ENCODE measurements at regions not wholly inside any gene's neighbourhood (a gene's known extent, or its start where the extent isn't known, plus 50 kb on each side); places are given as distances from the start of the nearest gene placed in this dataset.

- TF ChIP-seq, protein P1, sequence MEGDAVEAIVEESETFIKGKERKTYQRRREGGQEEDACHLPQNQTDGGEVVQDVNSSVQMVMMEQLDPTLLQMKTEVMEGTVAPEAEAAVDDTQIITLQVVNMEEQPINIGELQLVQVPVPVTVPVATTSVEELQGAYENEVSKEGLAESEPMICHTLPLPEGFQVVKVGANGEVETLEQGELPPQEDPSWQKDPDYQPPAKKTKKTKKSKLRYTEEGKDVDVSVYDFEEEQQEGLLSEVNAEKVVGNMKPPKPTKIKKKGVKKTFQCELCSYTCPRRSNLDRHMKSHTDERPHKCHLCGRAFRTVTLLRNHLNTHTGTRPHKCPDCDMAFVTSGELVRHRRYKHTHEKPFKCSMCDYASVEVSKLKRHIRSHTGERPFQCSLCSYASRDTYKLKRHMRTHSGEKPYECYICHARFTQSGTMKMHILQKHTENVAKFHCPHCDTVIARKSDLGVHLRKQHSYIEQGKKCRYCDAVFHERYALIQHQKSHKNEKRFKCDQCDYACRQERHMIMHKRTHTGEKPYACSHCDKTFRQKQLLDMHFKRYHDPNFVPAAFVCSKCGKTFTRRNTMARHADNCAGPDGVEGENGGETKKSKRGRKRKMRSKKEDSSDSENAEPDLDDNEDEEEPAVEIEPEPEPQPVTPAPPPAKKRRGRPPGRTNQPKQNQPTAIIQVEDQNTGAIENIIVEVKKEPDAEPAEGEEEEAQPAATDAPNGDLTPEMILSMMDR (IDR thresholded peaks at IDR 0.05; ENCODE audit: low read depth, low read length) = no peak
- no peak for TF ChIP-seq EZH2phosphoT487 (IDR thresholded peaks at IDR 0.05; ENCODE audit: low read depth)
Measured at GRCh38 chr10:130858626-130859025, 452.9 kb downstream of the TCERG1L start.

Measured in OCI-LY3 (cell line).